Testis (tissue), 2 donors: ENCODE measurements at regions not wholly inside any gene's neighbourhood (a gene's known extent, or its start where the extent isn't known, plus 50 kb on each side); places are given as distances from the start of the nearest gene placed in this dataset.

Source experiments
- DNase-seq: peaks from one replicate; pipeline ENCODE4 v3.0.0-alpha.2; 2019
- H3K27ac ChIP-seq, 2 donors: fragments of 200-600 bp; sonication (generic); one replicate each; pipeline ENCODE4 v1.5.1; 2019
- H3K27me3 ChIP-seq: fragments of 200-600 bp; sonication (generic); one replicate; pipeline ENCODE4 v1.5.1; 2019
- H3K36me3 ChIP-seq: fragments of 200-600 bp; sonication (generic); one replicate; pipeline ENCODE4 v1.5.1; 2017; ENCODE audit warnings: low read depth; ENCODE audit errors: missing control alignments
- H3K4me1 ChIP-seq: fragments of 200-600 bp; sonication (generic); one replicate; pipeline ENCODE4 v1.5.1; 2019
- H3K4me3 ChIP-seq, 2 donors: fragments of 200-600 bp; sonication (generic); one replicate each; pipeline ENCODE4 v1.5.1; 2017 to 2019
- H3K9me3 ChIP-seq: fragments of 200-600 bp; sonication (generic); one replicate; pipeline ENCODE4 v1.5.1; 2017
- POLR2A ChIP-seq: fragments of 450-650 bp; IDR thresholded peaks from one replicate; pipeline ENCODE4 v1.6.1; 2017; ENCODE audit warnings: antibody characterized with exemption, mild to moderate bottlenecking, moderate library complexity
- WGBS, 2 donors: methylation state at CpG; one replicate each; pipeline ENCODE4 v1.1.5; 2018; 5-methylcytosine and 5-hydroxymethylcytosine counted together
- intact Hi-C: fragments of 100-400 bp; cut with DNase I; formaldehyde crosslinking; loops from one replicate; pipeline ENCODE4 v1.15.1; 2023; ENCODE audit warnings: low total_unique reads
- TF ChIP-seq, protein P1 (sequence below), 3 experiments: fragments of 450-650 bp in 2 of 3; fragments of 200-600 bp in 1 of 3; sonication (generic) in 1 of 3; IDR thresholded peaks; one replicate each; pipeline ENCODE4 v1.5.1; 2016 to 2019; ENCODE audit warnings: antibody characterized with exemption in 3 of 3, mild to moderate bottlenecking in 2 of 3, moderate library complexity in 1 of 3

DNA sequence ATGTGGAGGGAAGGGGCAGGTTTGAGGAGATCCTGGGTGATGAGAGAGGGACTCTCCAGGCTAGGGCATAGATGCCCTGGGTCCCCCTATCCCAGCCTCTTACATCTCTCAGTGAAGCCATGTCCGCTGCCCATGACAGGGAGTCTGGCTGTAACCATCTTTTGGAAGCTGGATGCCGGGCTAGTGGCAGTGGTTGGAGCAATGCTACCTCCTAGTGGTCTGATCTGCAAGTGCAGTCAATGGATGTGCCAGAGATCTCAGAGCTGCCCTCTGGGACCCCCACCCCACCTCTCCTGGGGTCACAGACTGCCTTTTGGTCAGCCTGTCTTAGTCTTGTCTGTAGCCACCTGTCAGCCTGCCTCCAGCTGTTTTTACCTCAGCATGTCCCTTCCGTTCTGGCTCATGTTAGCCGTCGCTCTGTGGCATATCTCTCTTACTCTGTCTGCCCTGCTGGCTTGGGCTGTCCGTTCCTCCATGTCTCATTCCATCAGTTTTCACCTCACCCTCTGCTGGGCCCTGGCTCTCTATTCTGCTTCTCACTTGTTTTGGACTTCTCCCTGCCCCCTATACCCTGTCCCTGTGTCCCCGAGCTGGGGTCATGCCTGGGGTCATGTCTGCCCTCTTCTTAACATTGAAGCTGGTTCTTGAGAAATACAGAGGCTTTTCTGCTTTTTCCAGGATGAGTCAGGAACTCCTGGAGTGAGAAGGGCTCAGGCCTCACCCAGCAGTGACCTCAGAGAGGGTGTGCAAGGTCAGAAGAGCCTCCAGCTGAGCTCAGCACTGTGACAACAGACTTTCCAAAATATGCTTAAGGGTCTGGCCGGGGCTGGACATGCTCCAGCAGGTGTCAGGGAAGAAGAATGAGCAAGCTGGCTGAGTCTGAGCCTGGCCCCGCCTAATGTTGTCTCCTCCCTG is 52.0 kb upstream of the THY1 start:
- H3K27me3 ChIP-seq, result no peaks in the 10 kb centered on the region
- no peaks in the 10 kb centered on the region for H3K9me3 ChIP-seq
- H3K36me3 ChIP-seq, result no peaks in the 10 kb centered on the region
- DNase-seq, result peak; percentile 83
- H3K4me1 ChIP-seq, result no peaks in the 10 kb centered on the region
- TF ChIP-seq, protein P1, sequence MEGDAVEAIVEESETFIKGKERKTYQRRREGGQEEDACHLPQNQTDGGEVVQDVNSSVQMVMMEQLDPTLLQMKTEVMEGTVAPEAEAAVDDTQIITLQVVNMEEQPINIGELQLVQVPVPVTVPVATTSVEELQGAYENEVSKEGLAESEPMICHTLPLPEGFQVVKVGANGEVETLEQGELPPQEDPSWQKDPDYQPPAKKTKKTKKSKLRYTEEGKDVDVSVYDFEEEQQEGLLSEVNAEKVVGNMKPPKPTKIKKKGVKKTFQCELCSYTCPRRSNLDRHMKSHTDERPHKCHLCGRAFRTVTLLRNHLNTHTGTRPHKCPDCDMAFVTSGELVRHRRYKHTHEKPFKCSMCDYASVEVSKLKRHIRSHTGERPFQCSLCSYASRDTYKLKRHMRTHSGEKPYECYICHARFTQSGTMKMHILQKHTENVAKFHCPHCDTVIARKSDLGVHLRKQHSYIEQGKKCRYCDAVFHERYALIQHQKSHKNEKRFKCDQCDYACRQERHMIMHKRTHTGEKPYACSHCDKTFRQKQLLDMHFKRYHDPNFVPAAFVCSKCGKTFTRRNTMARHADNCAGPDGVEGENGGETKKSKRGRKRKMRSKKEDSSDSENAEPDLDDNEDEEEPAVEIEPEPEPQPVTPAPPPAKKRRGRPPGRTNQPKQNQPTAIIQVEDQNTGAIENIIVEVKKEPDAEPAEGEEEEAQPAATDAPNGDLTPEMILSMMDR (IDR thresholded peaks at IDR 0.05), result peak; percentile 76 to 94 (median 92)
- no peak for TF ChIP-seq POLR2A
- no peak overlapping the region for H3K27ac ChIP-seq
- 39 to 54% methylated on average over 9 of the region's 9 CpGs for WGBS, 2 donors
- intact Hi-C loops, result loop anchor here (10.0 kb wide), 1 partner anchor 120 kb away; no protein-coding TSS in a partner anchor
- H3K4me3 ChIP-seq, result no peak overlapping the region

DNA sequence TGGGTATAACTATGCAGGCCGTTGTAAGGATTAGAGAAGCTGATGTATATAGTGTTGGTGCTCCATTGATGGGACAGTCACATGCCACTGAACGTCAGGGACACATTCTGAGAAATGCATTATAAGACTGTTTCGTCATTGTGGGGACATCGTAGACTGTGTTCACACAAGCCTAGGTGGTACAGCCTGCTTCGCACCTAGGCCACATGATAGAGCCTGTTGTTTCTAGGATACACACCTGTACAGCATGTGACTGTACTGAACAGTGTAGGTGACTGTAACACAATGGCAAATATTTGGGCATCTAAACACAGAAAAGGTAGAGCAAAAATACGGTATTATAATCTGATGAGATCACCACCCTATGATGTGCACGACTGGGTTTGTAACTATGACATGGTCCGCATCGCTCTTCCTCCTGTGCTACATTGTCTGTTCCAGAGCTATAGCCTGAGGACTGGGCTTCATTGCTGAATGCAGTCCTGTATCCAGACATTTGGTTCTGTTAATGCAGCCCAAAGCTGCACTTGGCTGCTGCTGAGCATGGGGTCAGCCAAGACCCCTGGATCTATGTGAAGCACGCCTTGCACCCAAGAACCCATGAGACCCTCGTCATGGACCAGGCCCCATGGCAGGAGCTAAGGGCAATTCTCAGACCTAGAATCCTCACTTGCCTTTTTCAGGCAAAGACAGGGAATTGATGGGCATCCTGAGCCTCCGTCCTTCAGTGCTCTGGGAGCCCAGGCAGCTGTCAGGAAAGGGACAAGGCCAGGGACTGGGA is 51.1 kb upstream of the THY1 start:
- DNase-seq, result no peak
- WGBS, 2 donors, result 88 to 91% methylated on average over 10 to 12 of the region's 12 CpGs
- intact Hi-C loops, result loop anchor here (10.0 kb wide), 1 partner anchor 119 kb away; no protein-coding TSS in a partner anchor
- Histone ChIP-seq H3K27me3 (no peaks in the 10 kb centered on the region), H3K4me1 (no peaks in the 10 kb centered on the region), H3K36me3 (no peaks in the 10 kb centered on the region), H3K27ac (no peak overlapping the region), H3K9me3 (no peaks in the 10 kb centered on the region), H3K4me3 (no peak overlapping the region)
- TF ChIP-seq, protein P1 (IDR thresholded peaks at IDR 0.05), result no peak
- no peak for TF ChIP-seq POLR2A

DNA sequence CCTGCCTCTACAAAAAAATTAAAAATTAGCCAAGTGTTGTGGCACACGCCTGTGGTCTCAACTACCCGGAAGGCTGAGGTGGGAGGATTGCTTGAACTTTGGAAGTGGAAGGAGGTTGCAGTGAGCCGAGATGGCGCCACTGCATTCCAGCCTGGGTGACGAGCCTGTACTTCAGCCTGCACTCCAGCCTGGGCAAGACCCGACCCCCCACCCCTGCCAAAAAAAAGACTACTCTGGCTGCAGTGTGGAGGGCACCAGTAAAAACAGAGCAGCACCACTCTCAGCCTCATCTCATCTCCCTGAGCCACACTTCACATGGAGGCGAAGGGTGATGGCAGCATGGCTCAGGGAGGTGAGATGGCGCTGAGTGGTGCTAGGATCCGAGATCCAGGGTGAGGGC is 50.3 kb upstream of the THY1 start:
- H3K4me1 ChIP-seq, result no peaks in the 10 kb centered on the region
- H3K27ac ChIP-seq, result no peak overlapping the region
- no peaks in the 10 kb centered on the region for H3K36me3 ChIP-seq
- intact Hi-C loops, result loop anchor here (10.0 kb wide), 1 partner anchor 118 kb away; no protein-coding TSS in a partner anchor
- no peak for DNase-seq
- no peaks in the 10 kb centered on the region for H3K9me3 ChIP-seq
- 90 to 92% methylated on average over 9 of the region's 9 CpGs for WGBS, 2 donors
- H3K27me3 ChIP-seq, result no peaks in the 10 kb centered on the region
- H3K4me3 ChIP-seq, result no peak overlapping the region
- TF ChIP-seq, protein P1 (IDR thresholded peaks at IDR 0.05), result no peak
- no peak for TF ChIP-seq POLR2A

- no peak for TF ChIP-seq POLR2A
- TF ChIP-seq, protein P1 (IDR thresholded peaks at IDR 0.05), result no peak
- intact Hi-C loops, result loop anchor here (10.0 kb wide), 1 partner anchor 118 kb away; no protein-coding TSS in a partner anchor
- Histone ChIP-seq H3K9me3 (no peaks in the 10 kb centered on the region), H3K4me1 (no peaks in the 10 kb centered on the region), H3K27ac (no peak overlapping the region), H3K4me3 (no peak overlapping the region), H3K36me3 (no peaks in the 10 kb centered on the region), H3K27me3 (no peaks in the 10 kb centered on the region)
- 92 to 95% methylated on average over 14 of the region's 14 CpGs for WGBS, 2 donors
- no peak for DNase-seq
Measured at GRCh38 chr11:119472856-119473222, 49.9 kb upstream of the THY1 start.
